ENCODE measurements at regions not wholly inside any gene's neighbourhood (a gene's known extent, or its start where the extent isn't known, plus 50 kb on each side); places are given as distances from the start of the nearest gene placed in this dataset.

GRCh38 chr2:133660510-133660909 is 92.2 kb upstream of the NCKAP5 start:
- no peaks in the 10 kb centered on the region; the same call in 1 of the 2 replicates for H3K4me1 ChIP-seq (ENCODE audit: insufficient read depth)
- no peak for TF ChIP-seq NANOG (IDR thresholded peaks at IDR 0.05; ENCODE audit: borderline replicate concordance)
- TF ChIP-seq, protein P1, sequence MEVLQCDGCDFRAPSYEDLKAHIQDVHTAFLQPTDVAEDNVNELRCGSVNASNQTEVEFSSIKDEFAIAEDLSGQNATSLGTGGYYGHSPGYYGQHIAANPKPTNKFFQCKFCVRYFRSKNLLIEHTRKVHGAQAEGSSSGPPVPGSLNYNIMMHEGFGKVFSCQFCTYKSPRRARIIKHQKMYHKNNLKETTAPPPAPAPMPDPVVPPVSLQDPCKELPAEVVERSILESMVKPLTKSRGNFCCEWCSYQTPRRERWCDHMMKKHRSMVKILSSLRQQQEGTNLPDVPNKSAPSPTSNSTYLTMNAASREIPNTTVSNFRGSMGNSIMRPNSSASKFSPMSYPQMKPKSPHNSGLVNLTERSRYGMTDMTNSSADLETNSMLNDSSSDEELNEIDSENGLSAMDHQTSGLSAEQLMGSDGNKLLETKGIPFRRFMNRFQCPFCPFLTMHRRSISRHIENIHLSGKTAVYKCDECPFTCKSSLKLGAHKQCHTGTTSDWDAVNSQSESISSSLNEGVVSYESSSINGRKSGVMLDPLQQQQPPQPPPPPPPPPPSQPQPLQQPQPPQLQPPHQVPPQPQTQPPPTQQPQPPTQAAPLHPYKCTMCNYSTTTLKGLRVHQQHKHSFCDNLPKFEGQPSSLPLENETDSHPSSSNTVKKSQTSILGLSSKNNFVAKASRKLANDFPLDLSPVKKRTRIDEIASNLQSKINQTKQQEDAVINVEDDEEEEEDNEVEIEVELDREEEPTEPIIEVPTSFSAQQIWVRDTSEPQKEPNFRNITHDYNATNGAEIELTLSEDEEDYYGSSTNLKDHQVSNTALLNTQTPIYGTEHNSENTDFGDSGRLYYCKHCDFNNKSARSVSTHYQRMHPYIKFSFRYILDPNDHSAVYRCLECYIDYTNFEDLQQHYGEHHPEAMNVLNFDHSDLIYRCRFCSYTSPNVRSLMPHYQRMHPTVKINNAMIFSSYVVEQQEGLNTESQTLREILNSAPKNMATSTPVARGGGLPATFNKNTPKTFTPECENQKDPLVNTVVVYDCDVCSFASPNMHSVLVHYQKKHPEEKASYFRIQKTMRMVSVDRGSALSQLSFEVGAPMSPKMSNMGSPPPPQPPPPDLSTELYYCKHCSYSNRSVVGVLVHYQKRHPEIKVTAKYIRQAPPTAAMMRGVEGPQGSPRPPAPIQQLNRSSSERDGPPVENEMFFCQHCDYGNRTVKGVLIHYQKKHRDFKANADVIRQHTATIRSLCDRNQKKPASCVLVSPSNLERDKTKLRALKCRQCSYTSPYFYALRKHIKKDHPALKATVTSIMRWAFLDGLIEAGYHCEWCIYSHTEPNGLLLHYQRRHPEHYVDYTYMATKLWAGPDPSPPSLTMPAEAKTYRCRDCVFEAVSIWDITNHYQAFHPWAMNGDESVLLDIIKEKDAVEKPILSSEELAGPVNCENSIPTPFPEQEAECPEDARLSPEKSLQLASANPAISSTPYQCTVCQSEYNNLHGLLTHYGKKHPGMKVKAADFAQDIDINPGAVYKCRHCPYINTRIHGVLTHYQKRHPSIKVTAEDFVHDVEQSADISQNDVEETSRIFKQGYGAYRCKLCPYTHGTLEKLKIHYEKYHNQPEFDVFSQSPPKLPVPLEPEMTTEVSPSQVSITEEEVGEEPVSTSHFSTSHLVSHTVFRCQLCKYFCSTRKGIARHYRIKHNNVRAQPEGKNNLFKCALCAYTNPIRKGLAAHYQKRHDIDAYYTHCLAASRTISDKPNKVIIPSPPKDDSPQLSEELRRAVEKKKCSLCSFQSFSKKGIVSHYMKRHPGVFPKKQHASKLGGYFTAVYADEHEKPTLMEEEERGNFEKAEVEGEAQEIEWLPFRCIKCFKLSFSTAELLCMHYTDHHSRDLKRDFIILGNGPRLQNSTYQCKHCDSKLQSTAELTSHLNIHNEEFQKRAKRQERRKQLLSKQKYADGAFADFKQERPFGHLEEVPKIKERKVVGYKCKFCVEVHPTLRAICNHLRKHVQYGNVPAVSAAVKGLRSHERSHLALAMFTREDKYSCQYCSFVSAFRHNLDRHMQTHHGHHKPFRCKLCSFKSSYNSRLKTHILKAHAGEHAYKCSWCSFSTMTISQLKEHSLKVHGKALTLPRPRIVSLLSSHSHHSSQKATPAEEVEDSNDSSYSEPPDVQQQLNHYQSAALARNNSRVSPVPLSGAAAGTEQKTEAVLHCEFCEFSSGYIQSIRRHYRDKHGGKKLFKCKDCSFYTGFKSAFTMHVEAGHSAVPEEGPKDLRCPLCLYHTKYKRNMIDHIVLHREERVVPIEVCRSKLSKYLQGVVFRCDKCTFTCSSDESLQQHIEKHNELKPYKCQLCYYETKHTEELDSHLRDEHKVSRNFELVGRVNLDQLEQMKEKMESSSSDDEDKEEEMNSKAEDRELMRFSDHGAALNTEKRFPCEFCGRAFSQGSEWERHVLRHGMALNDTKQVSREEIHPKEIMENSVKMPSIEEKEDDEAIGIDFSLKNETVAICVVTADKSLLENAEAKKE (CRISPR knock-in tag; IDR thresholded peaks at IDR 0.05), result no peak
- H3F3A ChIP-seq (replicated peaks; ENCODE audit: low read depth), result no peaks in the 10 kb centered on the region
- peaks cover 16% of the 10 kb centered on the region for H3K4me1 Mint-ChIP-seq
- no peak overlapping the region for H3K27ac Mint-ChIP-seq
- DNase-seq (ENCODE audit: low spot score) (no peak), ATAC-seq (no peak)
- H3K9me2 ChIP-seq (ENCODE audit: insufficient read depth), result peaks cover 9% of the 10 kb centered on the region; the same call in 1 of the 2 replicates
- H2AFZ ChIP-seq, result no peak overlapping the region
- H3K4me2 ChIP-seq, result no peak overlapping the region
- H4K20me1 ChIP-seq (replicated peaks; ENCODE audit: insufficient read depth), result no peaks in the 10 kb centered on the region
- H3K9me3 Mint-ChIP-seq, result no peaks in the 10 kb centered on the region
- no peak overlapping the region for H3K27ac ChIP-seq (ENCODE audit: low read depth)
- no peaks in the 10 kb centered on the region for H3K36me3 ChIP-seq (ENCODE audit: insufficient read depth)
- no peaks in the 10 kb centered on the region for H3K79me2 ChIP-seq (replicated peaks; ENCODE audit: insufficient read depth)
- peaks cover 3% of the 10 kb centered on the region for H3K27me3 Mint-ChIP-seq (ENCODE audit: insufficient read depth, low read depth, poor library complexity)
- no peak overlapping the region for H3K4me3 ChIP-seq
- no peak overlapping the region for H3K4me3 Mint-ChIP-seq
- H3K36me3 Mint-ChIP-seq (ENCODE audit: low read depth), result no peaks in the 10 kb centered on the region
- H3K27me3 ChIP-seq (ENCODE audit: insufficient read depth), result no peaks in the 10 kb centered on the region

DNA sequence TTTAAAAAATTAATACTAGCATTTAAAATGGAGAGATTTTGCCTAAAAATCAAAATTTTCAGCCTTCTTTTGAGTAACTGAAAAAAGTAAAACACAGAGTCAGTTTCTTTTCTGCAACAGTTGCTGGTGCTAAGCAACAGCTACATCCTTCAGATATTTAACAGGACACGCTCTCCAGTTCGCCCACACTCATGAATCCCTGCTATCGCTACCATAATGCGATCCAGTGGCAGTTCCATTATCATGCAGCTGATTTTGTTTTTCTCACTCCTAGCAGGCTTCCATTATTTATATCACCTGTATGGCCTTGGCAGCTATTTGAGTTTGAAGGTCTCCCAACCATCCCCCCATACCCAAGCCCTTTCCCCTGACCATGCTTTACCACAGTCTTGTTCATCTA is 93.1 kb upstream of the NCKAP5 start:
- Histone ChIP-seq H3K27me3 (ENCODE audit: insufficient read depth) (no peaks in the 10 kb centered on the region), H3K9me2 (ENCODE audit: insufficient read depth) (peaks cover 9% of the 10 kb centered on the region; the same call in 1 of the 2 replicates), H2AFZ (no peak overlapping the region), H3K4me1 (ENCODE audit: insufficient read depth) (no peaks in the 10 kb centered on the region; the same call in 1 of the 2 replicates), H3K79me2 (replicated peaks; ENCODE audit: insufficient read depth) (no peaks in the 10 kb centered on the region), H4K20me1 (replicated peaks; ENCODE audit: insufficient read depth) (no peaks in the 10 kb centered on the region), H3K4me3 (no peak overlapping the region), H3K27ac (ENCODE audit: low read depth) (no peak overlapping the region), H3K4me2 (no peak overlapping the region), H3F3A (replicated peaks; ENCODE audit: low read depth) (no peaks in the 10 kb centered on the region), H3K36me3 (ENCODE audit: insufficient read depth) (no peaks in the 10 kb centered on the region)
- no peak overlapping the region for H3K4me3 Mint-ChIP-seq
- H3K27me3 Mint-ChIP-seq (ENCODE audit: insufficient read depth, low read depth, poor library complexity), result peaks cover 3% of the 10 kb centered on the region
- peaks cover 16% of the 10 kb centered on the region for H3K4me1 Mint-ChIP-seq
- no peak for ATAC-seq
- H3K36me3 Mint-ChIP-seq (ENCODE audit: low read depth), result no peaks in the 10 kb centered on the region
- no peaks in the 10 kb centered on the region for H3K9me3 Mint-ChIP-seq
- no peak overlapping the region for H3K27ac Mint-ChIP-seq
- DNase-seq (ENCODE audit: low spot score), result no peak
- no peak for TF ChIP-seq JUNB (IDR thresholded peaks at IDR 0.05; ENCODE audit: unreplicated experiment)
- no peak for TF ChIP-seq CREB1 (CRISPR knock-in tag; IDR thresholded peaks at IDR 0.05; ENCODE audit: low read depth)
- no peak for TF ChIP-seq POLR2AphosphoS5 (IDR thresholded peaks at IDR 0.05; ENCODE audit: low read depth)
- TF ChIP-seq, protein P1 (CRISPR knock-in tag; IDR thresholded peaks at IDR 0.05), result no peak
- TF ChIP-seq EZH2phosphoT487 (IDR thresholded peaks at IDR 0.05; ENCODE audit: unreplicated experiment), result no peak
- no peak for TF ChIP-seq NANOG (IDR thresholded peaks at IDR 0.05; ENCODE audit: borderline replicate concordance)

Measured in GM23338 (cell line).